CD8-positive, alpha-beta memory T cell (primary cell): ENCODE measurements at regions not wholly inside any gene's neighbourhood (a gene's known extent, or its start where the extent isn't known, plus 50 kb on each side); places are given as distances from the start of the nearest gene placed in this dataset.

ENCODE experiments used
- CTCF ChIA-PET: fragments of 350-600 bp; sonication (Branson Sonifier 250); formaldehyde crosslinking; loops from one replicate; lab custom pipeline; 2021; ENCODE audit warnings: antibody characterized with exemption; lab: Charles Lee
- POLR2A ChIA-PET: fragments of 350-600 bp; sonication (Branson Sonifier 250); formaldehyde crosslinking; loops from one replicate; lab custom pipeline; 2021; ENCODE audit warnings: antibody characterized with exemption; lab: Charles Lee
- DNase-seq, 5 donors: peaks; one replicate each; pipeline versions ENCODE4 v3.0.0 to v3.0.0-alpha.2; 2020 to 2022; ENCODE audit warnings: mixed read lengths in 1 of 5
- H3K27ac ChIP-seq: one replicate; pipeline ENCODE4 v1.7.0; 2013; ENCODE audit warnings: low read depth, mild to moderate bottlenecking, low read length, moderate library complexity
- H3K27me3 ChIP-seq: 2 replicates; pipeline ENCODE4 v1.7.0; 2013; ENCODE audit warnings: low read length, mild to moderate bottlenecking; ENCODE audit not compliant: insufficient read depth, poor library complexity, severe bottlenecking
- H3K36me3 ChIP-seq: 2 replicates; pipeline ENCODE4 v1.7.0; 2013; ENCODE audit warnings: mild to moderate bottlenecking, low read length, moderate library complexity; ENCODE audit not compliant: insufficient read depth
- H3K4me1 ChIP-seq: 2 replicates; pipeline ENCODE4 v1.7.0; 2013; ENCODE audit warnings: mild to moderate bottlenecking, low read length, moderate library complexity; ENCODE audit not compliant: insufficient read depth
- H3K4me3 ChIP-seq: 2 replicates; pipeline ENCODE4 v1.7.0; 2013; ENCODE audit warnings: mild to moderate bottlenecking, low read length
- H3K9me3 ChIP-seq: 2 replicates; pipeline ENCODE4 v1.7.0; 2013; ENCODE audit warnings: mild to moderate bottlenecking, low read length
- H3K27ac Mint-ChIP-seq, 8 donors: one replicate each; pipeline ENCODE4 v1.8.0; 2020 to 2021; ENCODE audit warnings: mixed read lengths in 8 of 8, mild to moderate bottlenecking in 6 of 8, inconsistent platforms in 3 of 8, moderate library complexity in 3 of 8
- H3K27me3 Mint-ChIP-seq, 2 donors: one replicate each; pipeline ENCODE4 v1.8.0; 2020 to 2021; ENCODE audit warnings: mixed read lengths in 2 of 2, mild to moderate bottlenecking in 1 of 2, moderate library complexity in 1 of 2
- H3K36me3 Mint-ChIP-seq, 3 donors: one replicate each; pipeline ENCODE4 v1.8.0; 2020 to 2021; ENCODE audit warnings: mixed read lengths in 3 of 3, inconsistent platforms in 1 of 3, mild to moderate bottlenecking in 1 of 3
- H3K4me1 Mint-ChIP-seq, 3 donors: one replicate each; pipeline ENCODE4 v1.8.0; 2020 to 2021; ENCODE audit warnings: mixed read lengths in 3 of 3, inconsistent platforms in 1 of 3, mild to moderate bottlenecking in 1 of 3
- H3K4me3 Mint-ChIP-seq, 7 donors: one replicate each; pipeline ENCODE4 v1.8.0; 2020 to 2021; ENCODE audit warnings: mixed read lengths in 7 of 7, mild to moderate bottlenecking in 6 of 7, moderate library complexity in 4 of 7, inconsistent platforms in 2 of 7
- H3K9me3 Mint-ChIP-seq, 5 donors: one replicate each; pipeline ENCODE4 v1.8.0; 2020 to 2022; ENCODE audit warnings: mixed read lengths in 5 of 5, mild to moderate bottlenecking in 3 of 5, moderate library complexity in 2 of 5, inconsistent platforms in 1 of 5

DNA sequence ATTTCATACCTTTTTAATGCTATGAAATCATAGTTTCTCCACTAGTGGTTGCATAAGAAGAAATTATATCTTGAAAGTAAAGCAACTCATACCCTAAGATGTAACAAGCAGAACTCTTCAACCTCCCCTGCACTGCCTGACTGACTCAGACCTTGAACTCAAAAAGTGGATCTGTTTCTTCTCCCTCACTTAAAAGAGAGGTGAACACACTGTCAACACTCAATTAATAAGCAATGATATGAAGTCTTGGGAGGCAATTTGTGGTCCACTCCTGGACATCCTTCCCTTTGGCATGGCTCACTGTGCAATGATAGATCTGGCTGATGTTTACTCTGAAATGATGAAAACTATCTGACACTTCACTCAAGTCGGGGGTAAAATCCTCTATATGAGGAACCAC, 282.0 kb upstream of the DKK2 start:
- no peaks in the 10 kb centered on the region for H3K4me1 Mint-ChIP-seq
- H3K36me3 Mint-ChIP-seq = no peaks in the 10 kb centered on the region
- Histone ChIP-seq H3K9me3 (no peaks in the 10 kb centered on the region), H3K36me3 (no peaks in the 10 kb centered on the region), H3K27ac (no peak overlapping the region), H3K4me3 (no peak overlapping the region), H3K27me3 (no peaks in the 10 kb centered on the region), H3K4me1 (no peaks in the 10 kb centered on the region)
- POLR2A ChIA-PET = no interaction called here
- CTCF ChIA-PET = no interaction called here
- peaks cover 0 to 1% (median 0%) of the 10 kb centered on the region in 5 donors for H3K9me3 Mint-ChIP-seq
- peaks cover 0 to 2% of the 10 kb centered on the region in 2 donors for H3K27me3 Mint-ChIP-seq
- no peak overlapping the region for H3K4me3 Mint-ChIP-seq
- DNase-seq = no peak
- no peak overlapping the region for H3K27ac Mint-ChIP-seq

GRCh38 chr4:107317611-107318010, 281.5 kb upstream of the DKK2 start:
- no peaks in the 10 kb centered on the region for H3K9me3 ChIP-seq
- H3K27me3 Mint-ChIP-seq = peaks cover 0 to 2% of the 10 kb centered on the region in 2 donors
- H3K27me3 ChIP-seq = no peaks in the 10 kb centered on the region

GRCh38 chr4:107315584-107315983, 279.5 kb upstream of the DKK2 start:
- ChIA-PET CTCF (no interaction called here), POLR2A (no interaction called here)
- Histone ChIP-seq H3K4me3 (no peak overlapping the region), H3K9me3 (no peaks in the 10 kb centered on the region), H3K27ac (no peak overlapping the region), H3K36me3 (no peaks in the 10 kb centered on the region), H3K4me1 (no peaks in the 10 kb centered on the region), H3K27me3 (no peaks in the 10 kb centered on the region)
- Mint-ChIP-seq H3K4me1 (no peaks in the 10 kb centered on the region), H3K4me3 (no peak overlapping the region), H3K27me3 (no peaks in the 10 kb centered on the region), H3K27ac (no peak overlapping the region), H3K36me3 (no peaks in the 10 kb centered on the region), H3K9me3 (no peaks in the 10 kb centered on the region)
- no peak for DNase-seq

More at GRCh38 chr4:107317611-107318010, 281.5 kb upstream of the DKK2 start:
- H3K36me3 ChIP-seq = no peaks in the 10 kb centered on the region
- no peak overlapping the region for H3K4me3 Mint-ChIP-seq
- POLR2A ChIA-PET = no interaction called here
- no peak overlapping the region for H3K4me3 ChIP-seq
- no peaks in the 10 kb centered on the region for H3K4me1 Mint-ChIP-seq
- DNase-seq = no peak
- no peaks in the 10 kb centered on the region for H3K36me3 Mint-ChIP-seq
- no peak overlapping the region for H3K27ac ChIP-seq
- no peaks in the 10 kb centered on the region for H3K4me1 ChIP-seq
- H3K9me3 Mint-ChIP-seq = peaks cover 0 to 1% (median 0%) of the 10 kb centered on the region in 5 donors
- CTCF ChIA-PET = no interaction called here
- no peak overlapping the region for H3K27ac Mint-ChIP-seq

DNA sequence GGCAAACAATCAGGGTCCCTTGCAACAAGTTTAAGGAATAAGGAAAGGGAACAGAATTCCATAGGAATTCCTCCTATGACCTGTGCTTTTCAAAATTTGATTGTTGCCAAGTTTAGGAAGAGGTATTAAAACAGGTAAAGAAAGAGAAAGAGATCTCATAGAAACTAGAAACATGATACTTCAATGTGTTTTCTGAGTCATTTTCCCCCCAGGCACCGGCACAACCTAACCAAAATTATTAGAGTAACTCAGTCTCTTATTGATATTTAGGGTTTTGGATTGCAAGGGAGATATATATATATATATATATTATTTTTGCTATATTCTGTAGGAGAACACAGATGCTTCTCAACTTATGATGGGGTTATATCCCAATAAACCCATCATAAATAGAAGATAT, 278.0 kb upstream of the DKK2 start:
- no peaks in the 10 kb centered on the region for H3K9me3 ChIP-seq
- no peak overlapping the region for H3K27ac Mint-ChIP-seq
- no peaks in the 10 kb centered on the region for H3K27me3 Mint-ChIP-seq
- H3K9me3 Mint-ChIP-seq = no peaks in the 10 kb centered on the region
- POLR2A ChIA-PET = no interaction called here
- H3K4me1 ChIP-seq = no peaks in the 10 kb centered on the region
- no peaks in the 10 kb centered on the region for H3K27me3 ChIP-seq
- H3K4me1 Mint-ChIP-seq = no peaks in the 10 kb centered on the region
- no peak for DNase-seq
- H3K36me3 ChIP-seq = no peaks in the 10 kb centered on the region
- no peaks in the 10 kb centered on the region for H3K36me3 Mint-ChIP-seq
- CTCF ChIA-PET = no interaction called here
- H3K4me3 Mint-ChIP-seq = no peak overlapping the region
- H3K4me3 ChIP-seq = no peak overlapping the region
- H3K27ac ChIP-seq = no peak overlapping the region

DNA sequence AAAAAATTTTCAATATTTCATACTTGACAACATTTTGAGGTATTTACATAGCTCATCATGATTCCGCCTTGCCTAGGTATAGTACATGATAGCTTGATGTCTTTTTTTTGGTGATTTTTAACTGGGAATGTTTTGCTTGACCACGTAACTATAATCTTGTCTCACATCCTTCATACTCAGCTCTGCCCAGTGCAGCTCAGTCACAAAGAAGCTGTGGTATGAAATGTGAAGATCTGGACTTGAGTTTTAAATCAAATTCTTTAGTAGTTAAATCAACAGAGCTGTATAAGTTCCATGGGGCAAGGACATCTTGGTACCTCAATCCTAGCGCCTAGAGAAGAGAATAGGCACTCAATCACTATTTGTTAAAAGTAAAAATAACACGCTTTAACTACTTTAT, 276.3 kb upstream of the DKK2 start:
- H3K4me1 ChIP-seq = no peaks in the 10 kb centered on the region
- Mint-ChIP-seq H3K4me1 (no peaks in the 10 kb centered on the region), H3K27me3 (no peaks in the 10 kb centered on the region), H3K4me3 (no peak overlapping the region), H3K9me3 (no peaks in the 10 kb centered on the region), H3K36me3 (no peaks in the 10 kb centered on the region), H3K27ac (no peak overlapping the region)
- no peaks in the 10 kb centered on the region for H3K27me3 ChIP-seq
- H3K9me3 ChIP-seq = no peaks in the 10 kb centered on the region
- DNase-seq = no peak
- H3K36me3 ChIP-seq = no peaks in the 10 kb centered on the region
- H3K27ac ChIP-seq = no peak overlapping the region
- no peak overlapping the region for H3K4me3 ChIP-seq
- ChIA-PET CTCF (no interaction called here), POLR2A (no interaction called here)

- no peak overlapping the region for H3K27ac Mint-ChIP-seq
- no peaks in the 10 kb centered on the region for H3K27me3 Mint-ChIP-seq
- H3K9me3 Mint-ChIP-seq = no peaks in the 10 kb centered on the region
- H3K4me1 Mint-ChIP-seq = no peaks in the 10 kb centered on the region
- H3K27me3 ChIP-seq = no peaks in the 10 kb centered on the region
- H3K27ac ChIP-seq = no peak overlapping the region
- ChIA-PET POLR2A (no interaction called here), CTCF (no interaction called here)
- H3K4me3 ChIP-seq = no peak overlapping the region
- H3K4me3 Mint-ChIP-seq = no peak overlapping the region
- no peaks in the 10 kb centered on the region for H3K9me3 ChIP-seq
- H3K36me3 ChIP-seq = no peaks in the 10 kb centered on the region
- no peak for DNase-seq
- H3K4me1 ChIP-seq = no peaks in the 10 kb centered on the region
- no peaks in the 10 kb centered on the region for H3K36me3 Mint-ChIP-seq
Observed at GRCh38 chr4:107304699-107305286, 268.7 kb upstream of the DKK2 start.

DNA sequence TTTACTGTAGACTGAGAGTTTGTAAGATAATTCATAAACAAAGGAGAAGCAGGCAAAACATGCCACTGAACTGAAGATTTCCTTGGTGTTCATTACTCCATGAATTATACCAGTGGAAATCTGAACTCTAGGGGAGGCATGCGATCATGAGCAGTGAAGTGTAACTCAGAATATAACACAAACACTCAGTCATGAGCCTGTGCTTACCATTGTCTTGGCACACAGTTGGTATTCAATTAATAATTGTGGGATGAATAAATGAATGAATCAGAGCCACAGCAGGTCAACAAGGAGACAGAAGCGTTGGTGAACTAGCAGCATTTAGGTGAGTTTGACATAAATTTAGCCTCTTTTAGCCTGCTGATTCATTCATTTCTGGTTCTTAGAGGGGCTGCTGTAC, 263.5 kb upstream of the DKK2 start:
- Mint-ChIP-seq H3K4me3 (no peak overlapping the region), H3K9me3 (peaks cover 0 to 7% (median 4%) of the 10 kb centered on the region in 5 donors), H3K4me1 (no peaks in the 10 kb centered on the region), H3K27me3 (peaks cover 0 to 2% of the 10 kb centered on the region in 2 donors), H3K36me3 (no peaks in the 10 kb centered on the region), H3K27ac (no peak overlapping the region)
- CTCF ChIA-PET = no interaction called here
- no peaks in the 10 kb centered on the region for H3K4me1 ChIP-seq
- H3K27ac ChIP-seq = no peak overlapping the region
- POLR2A ChIA-PET = no interaction called here
- H3K27me3 ChIP-seq = no peaks in the 10 kb centered on the region
- no peak for DNase-seq
- H3K4me3 ChIP-seq = no peak overlapping the region
- H3K9me3 ChIP-seq = no peaks in the 10 kb centered on the region
- H3K36me3 ChIP-seq = no peaks in the 10 kb centered on the region

DNA sequence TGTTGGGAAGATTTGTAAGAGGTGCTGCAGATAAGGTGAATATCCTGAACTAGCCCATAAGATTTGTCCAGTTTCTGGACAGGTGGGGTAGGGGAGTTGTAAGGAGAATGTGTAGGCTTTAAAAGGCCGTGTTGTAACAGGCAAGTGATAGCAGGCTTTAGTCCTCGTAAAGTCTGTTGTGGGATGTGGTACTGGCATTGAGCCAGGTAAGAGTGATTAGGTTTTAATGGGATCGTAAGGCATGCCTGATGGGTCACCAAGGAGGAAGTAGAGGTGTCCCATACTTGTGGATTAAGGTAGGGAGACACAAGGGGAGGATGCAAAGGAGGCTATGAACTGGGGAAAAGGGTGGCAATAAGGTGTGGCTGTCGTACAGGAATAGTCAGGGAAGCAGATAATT, 256.9 kb upstream of the DKK2 start:
- ChIA-PET POLR2A (no interaction called here), CTCF (no interaction called here)
- no peak for DNase-seq

More for the DNA sequence above, 256.9 kb upstream of the DKK2 start:
- Mint-ChIP-seq H3K4me3 (no peak overlapping the region), H3K4me1 (no peaks in the 10 kb centered on the region), H3K27me3 (peaks cover 4 to 6% of the 10 kb centered on the region in 2 donors), H3K36me3 (no peaks in the 10 kb centered on the region), H3K27ac (no peak overlapping the region), H3K9me3 (peaks cover 0 to 17% (median 4%) of the 10 kb centered on the region in 5 donors)
- no peak overlapping the region for H3K4me3 ChIP-seq
- no peaks in the 10 kb centered on the region for H3K27me3 ChIP-seq
- no peaks in the 10 kb centered on the region for H3K36me3 ChIP-seq
- no peaks in the 10 kb centered on the region for H3K4me1 ChIP-seq
- no peak overlapping the region for H3K27ac ChIP-seq
- no peaks in the 10 kb centered on the region for H3K9me3 ChIP-seq
